Hematopoietic multipotent progenitor cell treated with erythropoietin and hydrocortisone succinate and interleukin-3 and kit ligand, for 8 days (in vitro differentiated cells): ENCODE measurements at regions not wholly inside any gene's neighbourhood (a gene's known extent, or its start where the extent isn't known, plus 50 kb on each side); places are given as distances from the start of the nearest gene placed in this dataset.
"Not testable (repeated sequence)": the region's sequence is repeated elsewhere in the genome, so short reads cannot be mapped to it uniquely, and the experiment has no call there.

Experiments
- DNase-seq: peaks from one replicate; pipeline ENCODE4 v3.0.0-alpha.2; 2015

DNA sequence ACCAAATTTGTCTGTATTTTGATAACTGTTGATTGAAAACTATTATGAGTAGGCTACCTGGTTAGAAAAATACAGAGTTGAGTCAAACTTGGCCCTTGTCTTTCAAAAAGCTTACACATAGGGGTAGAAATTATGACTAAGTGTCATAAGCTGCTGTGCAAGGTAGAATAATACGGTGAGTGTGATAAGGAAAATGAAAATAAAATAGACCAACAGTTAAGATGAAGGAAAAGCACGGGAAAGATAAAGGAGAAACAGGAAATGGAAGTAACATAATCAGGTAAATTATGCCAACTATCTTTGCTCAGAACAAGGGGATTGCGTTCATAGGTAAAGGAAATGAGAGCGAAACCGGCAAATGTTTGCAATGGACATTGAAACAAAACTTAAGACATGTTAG, 302.5 kb downstream of the PCDH7 start:
- no peak for DNase-seq

GRCh38 chr4:31023109-31023508, 302.9 kb downstream of the PCDH7 start:
- DNase-seq = no peak

DNA sequence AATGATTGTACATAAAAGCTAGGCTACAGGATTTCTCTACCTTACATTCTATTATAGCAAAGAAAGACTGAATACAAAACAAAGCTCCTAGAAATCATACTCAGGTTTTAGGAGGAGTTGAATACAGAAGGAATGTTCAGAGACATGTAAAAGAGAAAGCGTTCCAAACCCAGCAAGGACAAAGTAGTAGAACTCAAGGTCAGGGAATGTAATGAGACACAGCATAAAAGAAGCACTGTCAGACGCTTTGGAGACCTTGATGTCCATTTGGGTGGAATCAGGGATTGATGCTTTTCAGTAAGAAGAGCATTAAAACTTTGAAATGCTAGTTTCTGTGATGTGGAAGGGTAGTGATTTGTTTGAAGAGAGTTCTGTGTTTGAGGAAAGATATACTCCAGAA, 303.6 kb downstream of the PCDH7 start:
- DNase-seq = no peak

DNA sequence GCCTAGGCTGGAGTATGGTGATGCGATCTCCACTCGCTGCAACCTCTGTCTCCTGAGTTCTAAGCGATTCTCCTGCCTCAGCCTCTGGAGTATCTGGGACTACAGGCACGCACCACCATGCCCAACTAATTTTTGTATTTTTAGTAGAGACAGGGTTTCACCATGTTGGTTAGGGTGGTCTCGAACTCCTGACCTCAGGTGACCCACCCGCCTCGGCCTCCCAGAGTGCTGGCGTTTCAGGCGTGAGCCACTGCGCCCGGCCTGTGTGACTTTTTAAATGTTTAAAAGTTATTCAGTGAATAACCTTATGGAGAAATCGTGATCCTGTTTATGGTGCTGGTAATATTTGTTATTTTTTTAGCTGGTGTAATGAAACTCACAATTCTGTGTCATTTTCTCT, 304.6 kb downstream of the PCDH7 start:
- not testable (repeated sequence) for DNase-seq

DNA sequence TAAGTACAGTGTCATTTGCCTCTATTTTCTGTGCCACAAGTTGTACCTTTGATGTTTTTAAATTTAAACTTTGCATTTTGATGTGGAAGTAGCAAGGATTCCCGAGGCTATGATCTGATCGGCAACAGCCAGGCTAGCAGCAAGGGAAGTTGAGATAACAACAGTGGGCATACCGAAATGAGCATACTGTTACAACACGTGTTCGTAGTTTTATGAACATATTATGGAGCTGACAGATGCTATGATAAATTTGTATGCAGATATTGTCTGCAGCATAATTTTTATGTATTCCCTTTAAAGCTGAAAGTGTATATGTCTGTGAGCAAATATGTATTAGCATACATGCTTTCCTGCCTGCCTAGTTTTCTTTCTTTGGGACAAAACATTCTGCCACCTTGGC, 306.1 kb downstream of the PCDH7 start:
- DNase-seq = no peak

DNA sequence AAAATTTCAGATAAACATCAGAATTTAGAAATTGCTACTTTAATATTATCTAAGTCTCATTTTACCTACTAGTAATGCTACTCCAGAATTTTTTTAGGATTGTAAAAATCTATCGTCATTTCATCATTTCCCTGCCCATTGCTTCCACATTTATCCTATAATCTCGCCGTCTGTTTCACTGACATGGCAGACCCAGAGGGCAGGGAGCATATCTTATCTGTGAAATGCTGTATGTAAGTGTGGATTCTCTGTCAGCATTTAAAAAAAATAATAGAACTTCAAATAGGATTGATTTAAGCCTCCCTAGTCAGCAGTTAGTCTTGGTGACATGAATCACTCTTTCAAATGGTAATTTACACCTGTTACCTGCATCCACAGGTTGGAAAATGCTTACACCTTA, 314.4 kb downstream of the PCDH7 start:
- DNase-seq = no peak

DNA sequence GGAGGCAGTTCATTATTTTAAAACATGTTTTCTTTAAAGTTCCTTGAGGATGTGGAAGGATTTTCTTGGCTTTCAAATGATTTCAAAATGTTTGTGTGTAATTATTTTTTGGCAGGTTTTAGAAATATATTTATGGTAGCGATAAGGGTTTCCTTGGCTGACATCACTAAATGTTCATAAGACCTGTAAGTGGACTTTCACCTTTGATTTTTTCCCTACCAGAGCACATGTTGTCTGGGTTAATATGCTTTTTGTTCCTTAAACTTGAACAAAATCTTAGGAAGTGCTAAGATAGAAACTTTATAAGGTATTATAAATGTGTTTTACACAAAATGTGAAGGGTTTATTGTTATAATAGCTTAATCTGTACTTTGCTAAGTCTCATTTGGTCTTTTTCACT, 315.6 kb downstream of the PCDH7 start:
- DNase-seq = no peak

GRCh38 chr4:31037703-31038102, 317.5 kb downstream of the PCDH7 start:
- no peak for DNase-seq

DNA sequence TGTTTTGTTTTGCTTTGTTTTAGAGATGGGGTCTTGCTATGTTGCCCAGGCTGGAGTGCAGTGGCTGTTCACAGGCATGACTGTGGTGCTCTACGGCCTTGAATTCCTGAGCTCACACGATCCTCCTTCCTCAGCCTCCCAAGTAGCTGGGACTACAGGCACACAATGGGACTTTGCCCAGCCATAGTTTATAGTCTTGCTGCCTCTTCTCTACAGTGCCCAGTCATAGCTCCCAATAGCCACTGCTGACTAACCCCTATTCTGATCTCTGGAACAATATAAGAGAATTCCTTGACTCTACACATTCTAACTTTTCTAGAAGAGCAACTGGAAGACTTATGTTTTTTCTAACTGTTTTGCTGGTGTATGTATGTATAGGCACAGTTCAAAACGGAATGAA, 319.2 kb downstream of the PCDH7 start:
- no peak for DNase-seq

GRCh38 chr4:31040106-31040505, 319.9 kb downstream of the PCDH7 start:
- DNase-seq = no peak

GRCh38 chr4:31041385-31041784, 321.2 kb downstream of the PCDH7 start:
- DNase-seq = no peak

- no peak for DNase-seq
Measured at GRCh38 chr4:31041853-31042252, 321.7 kb downstream of the PCDH7 start.

DNA sequence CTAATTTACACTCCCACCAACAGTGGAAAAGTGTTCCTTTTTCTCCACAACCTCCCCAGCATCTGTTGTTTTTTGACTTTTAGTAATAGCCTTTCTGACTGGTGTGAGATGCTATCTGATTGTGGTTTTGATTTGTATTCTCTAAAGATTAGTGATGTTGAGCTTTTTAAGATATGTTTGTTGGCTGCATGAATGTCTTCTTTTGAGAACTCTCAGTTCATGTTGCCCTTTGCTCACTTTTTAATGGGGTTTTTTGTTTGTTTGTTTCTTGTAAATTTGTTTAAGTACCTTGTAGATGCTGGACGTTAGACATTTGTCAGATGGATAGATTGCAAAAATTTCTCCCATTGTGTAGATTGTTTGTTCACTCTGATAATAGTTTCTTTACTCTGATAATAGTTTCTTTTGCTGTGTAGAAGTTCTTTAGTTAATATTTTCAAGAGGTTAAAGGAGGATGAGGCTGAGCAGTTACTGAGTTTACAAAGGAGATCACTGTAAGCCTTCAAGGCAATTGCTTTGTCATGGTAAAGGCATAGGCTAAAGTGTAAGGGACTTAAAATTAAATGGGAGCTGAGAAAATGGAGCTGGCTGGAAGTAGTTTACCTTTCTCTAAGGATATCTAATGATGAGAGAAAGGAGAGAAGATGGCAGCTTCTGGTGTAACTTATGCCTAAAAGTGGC, 323.4 kb downstream of the PCDH7 start:
- no peak for DNase-seq

DNA sequence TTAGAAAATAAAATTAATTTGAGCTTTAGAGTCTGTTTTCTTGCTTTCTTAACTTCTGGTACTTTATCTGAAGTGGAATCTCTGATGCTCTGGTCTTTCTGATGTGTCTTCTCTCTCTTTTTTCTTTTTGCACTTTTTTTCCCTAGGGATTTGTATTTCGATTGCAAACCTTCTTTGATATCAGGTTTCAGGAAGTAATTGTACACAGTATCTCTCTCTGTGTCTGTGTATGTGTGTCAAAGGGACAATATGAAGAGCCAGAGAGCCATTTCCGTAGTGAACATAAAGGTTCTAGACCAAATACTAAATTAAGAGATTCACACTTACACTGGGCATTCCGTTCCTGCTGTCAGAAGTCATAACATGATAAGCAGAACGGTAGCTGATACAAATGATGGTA, 325.0 kb downstream of the PCDH7 start:
- DNase-seq = no peak

DNA sequence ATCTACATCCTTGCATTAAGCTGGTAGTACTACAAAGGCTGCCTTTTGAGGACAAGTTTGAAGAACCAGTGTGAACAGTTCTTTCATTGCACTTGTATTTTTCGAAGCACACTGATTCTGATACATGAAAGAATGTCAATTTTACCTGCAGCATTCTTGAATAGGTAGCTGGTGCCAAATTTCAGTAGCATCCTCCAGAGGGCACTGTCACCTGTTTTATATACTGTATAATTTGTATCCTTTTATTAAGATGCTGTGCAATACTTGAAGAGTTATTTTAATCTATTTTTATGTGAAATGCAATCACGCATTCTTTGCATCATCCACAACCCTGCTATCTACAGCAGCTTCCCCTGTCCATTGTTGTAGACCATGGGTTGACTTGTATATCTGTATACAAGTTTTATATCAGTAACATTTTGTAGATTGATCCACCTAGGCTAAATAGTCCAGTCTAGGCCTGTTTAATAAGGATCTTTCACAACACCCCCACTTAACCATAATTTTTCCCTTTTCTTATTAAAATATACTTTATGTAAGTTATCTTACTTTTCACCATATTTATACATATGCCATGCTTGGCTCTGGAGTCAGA, 325.7 kb downstream of the PCDH7 start:
- DNase-seq = peak; percentile 7

DNA sequence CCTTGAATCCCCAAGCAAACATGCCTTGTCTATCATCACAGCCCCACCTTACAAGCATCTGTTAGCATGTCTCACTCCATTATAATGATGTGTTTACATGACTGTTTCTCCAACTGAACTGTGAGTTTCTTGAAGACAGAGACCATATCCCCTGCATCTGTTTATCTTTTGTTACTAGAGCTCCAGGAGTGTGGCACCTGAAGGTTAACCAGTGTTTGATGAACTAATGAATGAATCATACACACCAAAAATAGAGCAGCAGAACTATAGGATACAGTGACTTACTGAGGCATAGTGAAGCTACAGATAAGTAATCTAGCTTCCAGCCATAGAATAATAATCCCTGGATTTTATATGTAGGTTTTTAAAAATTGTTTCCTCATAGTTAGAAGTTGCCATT, 331.0 kb downstream of the PCDH7 start:
- no peak for DNase-seq

DNA sequence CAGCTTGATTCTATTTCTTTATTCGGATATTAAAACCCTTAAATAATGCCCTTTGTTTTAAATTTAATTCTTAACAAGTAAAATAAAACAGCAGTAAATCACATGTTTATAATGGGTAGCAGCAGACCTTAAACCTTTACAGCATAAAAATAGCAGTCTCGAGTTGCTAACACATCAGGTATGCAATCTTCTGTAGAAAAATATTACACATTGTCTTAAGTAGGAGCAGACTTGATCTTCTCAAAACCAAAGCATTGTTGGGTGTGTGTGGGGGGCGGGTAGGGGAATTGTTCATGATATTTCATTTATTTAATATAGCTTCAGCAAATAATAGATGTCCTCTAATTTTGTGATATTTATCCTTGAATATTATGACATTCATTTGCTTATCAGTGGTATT, 331.4 kb downstream of the PCDH7 start:
- DNase-seq = no peak

- no peak for DNase-seq
Measured at GRCh38 chr4:31052519-31052918, 332.4 kb downstream of the PCDH7 start.

DNA sequence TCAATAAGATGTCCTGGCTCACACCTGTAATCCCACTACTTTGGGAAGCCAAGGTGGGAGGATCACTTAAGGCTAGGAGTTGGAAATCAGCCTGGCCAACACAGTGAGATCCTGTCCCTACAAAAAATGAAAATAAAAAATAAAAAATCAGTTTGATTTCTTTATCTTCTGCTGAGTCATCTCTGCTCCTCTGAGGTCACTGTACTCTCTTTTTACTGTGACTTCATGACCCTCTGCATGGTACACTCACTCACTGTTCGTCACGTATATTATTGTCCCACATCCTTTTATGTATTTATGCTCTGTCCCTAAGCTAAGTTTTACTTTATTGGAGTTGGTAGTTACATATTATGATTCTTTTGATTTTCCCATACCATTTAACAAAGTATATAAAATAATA, 333.3 kb downstream of the PCDH7 start:
- DNase-seq = no peak

DNA sequence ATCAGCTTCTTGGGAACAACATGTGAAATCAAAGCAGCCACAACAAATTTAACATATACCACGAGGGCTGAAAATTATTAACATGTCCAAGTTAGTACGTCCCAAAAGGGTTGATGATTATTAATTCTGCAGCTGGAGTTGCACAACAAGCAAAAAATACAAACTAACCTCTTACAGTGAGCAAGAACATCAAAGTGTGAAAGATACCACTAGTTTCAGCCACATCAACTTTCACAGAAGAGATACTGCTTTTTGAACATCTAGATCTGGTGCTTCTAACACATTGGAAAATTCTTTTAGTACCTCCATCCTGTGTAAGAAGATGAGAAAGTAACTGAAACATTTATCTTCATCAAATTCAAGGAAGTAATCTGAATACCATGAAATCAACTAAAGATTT, 334.1 kb downstream of the PCDH7 start:
- DNase-seq = no peak

DNA sequence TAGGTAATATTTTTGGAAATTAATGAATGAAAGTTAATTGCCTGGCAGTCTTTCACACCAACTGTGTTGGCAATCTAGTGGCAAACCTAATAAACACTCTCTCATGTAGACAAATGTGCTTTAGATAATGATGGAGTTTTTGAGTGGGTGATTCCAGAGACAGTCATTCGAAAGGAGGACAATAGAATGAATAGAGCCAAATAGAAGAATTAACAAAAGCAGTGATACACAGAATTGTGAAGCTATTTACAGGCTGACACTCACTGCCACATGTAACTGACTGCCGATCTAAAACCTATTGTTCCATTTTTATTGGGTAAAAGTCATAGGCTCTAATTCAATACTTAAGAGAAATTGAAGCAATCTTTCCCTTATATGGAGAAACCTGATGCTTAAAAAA, 338.5 kb downstream of the PCDH7 start:
- DNase-seq = no peak

DNA sequence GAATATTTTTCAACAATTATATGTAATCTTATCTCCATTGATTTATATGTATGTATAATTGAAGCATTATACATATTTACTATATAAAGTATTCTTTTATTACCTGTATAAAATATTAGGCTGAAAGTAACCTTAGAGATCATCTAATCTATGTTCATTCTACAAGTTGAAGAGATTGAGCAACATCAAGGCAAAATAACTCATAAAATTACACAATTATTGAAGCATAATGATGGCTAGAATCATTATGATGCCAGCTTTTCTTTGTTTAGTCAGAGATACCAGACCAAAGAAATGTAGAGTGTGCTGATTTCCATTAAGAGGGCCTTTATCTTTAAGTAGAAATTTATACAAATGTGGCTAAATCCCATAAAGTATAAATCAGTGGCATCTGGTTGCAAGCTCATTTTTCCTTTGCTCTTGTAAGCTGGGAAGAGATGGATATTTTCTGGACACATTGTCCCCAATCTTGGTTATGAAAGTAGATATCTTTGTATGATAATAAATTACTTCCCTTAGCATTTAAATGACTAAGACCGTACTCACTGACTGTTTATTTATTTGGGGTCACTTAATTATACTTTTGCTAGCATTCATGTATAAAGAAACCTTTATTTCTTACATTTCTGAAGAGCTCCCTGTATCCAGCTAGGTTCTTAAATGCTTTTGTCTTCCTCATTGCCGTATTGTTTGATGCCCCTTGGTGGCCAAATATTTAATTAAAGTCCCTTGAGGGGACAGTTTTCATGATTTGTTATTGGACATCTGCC, 339.8 kb downstream of the PCDH7 start:
- no peak for DNase-seq

DNA sequence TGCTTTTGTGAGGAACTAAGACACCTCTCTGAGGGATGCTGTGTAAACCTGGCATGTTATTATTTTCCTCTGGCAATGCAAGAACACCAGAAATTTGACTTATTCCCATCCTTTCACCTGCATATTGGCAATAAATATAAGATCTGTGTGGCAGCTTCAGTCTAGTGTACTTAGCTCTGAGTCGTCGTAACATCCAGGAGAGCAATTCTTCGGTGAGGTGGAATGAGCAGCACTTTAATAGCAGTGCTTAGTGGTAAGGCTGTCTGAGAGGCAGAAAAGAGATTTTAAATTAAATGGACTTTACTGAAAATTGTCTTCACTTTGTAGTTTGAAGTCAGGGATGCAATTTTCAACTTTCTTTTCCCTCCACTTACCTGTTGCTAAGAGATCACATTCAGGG, 344.9 kb downstream of the PCDH7 start:
- no peak for DNase-seq

- DNase-seq = no peak
Measured at GRCh38 chr4:31068257-31069075, 348.3 kb downstream of the PCDH7 start.
